Kidney capillary endothelial cell (primary cell): ENCODE measurements at regions not wholly inside any gene's neighbourhood (a gene's known extent, or its start where the extent isn't known, plus 50 kb on each side); places are given as distances from the start of the nearest gene placed in this dataset.

Experiments
- DNase-seq: peaks from one replicate; pipeline ENCODE4 v3.0.0-alpha.2; 2018; ENCODE audit warnings: low spot score

DNA sequence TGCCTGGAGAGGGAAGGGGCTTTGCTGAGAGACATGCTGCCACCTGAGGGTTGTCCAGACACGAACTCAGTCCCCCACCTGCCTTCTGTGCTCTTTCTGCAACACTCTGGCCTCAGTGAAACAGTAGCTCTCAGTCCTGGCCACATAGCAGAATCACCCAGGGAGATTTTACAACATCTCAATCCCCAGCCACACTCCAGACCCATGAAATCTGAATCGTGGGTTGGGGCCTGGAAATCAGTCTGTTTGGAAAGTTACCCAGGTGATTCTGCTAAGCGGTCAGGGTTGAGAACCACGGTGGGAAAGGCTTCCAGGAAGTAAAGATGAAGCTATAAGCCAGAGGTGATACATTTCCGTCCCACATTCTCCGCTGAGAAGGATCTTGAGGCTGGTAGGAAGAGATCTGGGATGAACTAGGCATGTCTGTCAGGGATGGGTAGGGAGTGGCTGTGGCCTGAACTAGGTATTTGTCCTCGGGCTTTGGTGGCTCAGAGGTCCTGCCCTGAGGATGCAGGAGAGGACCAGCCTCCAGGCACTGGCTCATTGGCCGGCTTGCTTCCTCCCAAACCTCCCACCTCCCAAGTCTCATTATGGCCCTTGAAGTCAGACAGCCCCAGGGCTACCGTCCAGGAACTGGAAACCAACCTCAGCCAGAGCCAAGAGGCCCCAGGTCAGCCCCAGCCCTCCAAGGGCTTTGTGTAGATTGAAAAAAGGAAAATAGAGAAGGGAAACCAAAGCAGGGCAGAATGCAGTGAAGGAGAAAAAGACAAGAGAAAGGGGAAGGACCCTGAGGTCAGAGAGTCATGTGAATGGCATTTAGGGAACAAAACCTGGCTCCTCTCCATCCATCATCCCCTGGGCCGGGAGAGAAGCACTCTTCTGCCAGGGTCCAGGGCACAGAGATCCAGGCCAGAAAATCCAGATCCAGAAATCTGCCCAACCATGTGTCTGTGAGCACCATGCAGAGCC is 119.6 kb downstream of the ZFP36L2 start:
- no peak for DNase-seq

DNA sequence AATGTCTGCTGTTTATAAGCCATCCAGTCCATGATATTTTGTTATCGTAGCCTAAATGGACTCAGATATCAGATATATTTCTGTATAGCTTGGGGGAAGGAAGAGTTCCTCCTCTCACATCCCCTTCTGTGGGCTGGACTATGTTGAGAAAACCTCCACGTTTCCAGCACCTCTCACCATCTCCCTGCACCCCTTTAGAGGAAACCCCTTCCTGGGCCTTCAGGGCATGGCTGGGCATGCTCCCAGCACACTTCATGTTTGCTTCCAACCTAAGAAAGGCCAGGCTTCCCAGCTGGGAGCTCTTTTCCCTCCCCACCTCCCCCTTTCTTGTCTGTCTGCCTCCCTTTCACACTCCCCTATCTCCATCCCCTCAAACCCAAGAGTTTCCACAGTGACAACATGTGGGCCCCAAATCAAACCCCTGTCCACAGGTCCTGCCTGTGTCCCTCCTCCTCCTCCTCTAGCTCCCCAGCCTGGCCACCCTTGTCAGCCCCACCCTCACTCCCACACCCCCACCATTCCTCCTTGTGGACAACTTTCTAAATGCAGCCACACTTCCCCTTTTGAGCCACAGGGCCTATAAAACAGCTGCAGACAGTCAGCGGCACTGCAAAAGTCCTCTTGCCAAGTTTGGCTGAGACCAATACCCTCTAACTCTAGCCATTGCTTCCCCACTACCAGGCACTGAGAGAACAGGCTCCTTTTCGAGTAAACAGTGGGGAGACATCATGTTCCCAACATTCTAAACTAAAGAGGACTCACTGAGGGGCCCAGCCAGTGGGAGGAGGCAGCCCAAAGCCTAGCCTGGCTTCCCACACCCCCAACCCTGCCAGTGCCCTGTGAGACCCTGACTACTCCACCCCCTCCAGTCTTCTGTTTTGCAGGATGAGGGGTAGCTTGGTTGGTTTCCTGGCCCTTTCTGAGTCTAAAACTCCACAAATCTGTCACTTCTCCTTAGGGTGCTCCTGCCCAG is 120.5 kb downstream of the ZFP36L2 start:
- DNase-seq, result no peak

DNA sequence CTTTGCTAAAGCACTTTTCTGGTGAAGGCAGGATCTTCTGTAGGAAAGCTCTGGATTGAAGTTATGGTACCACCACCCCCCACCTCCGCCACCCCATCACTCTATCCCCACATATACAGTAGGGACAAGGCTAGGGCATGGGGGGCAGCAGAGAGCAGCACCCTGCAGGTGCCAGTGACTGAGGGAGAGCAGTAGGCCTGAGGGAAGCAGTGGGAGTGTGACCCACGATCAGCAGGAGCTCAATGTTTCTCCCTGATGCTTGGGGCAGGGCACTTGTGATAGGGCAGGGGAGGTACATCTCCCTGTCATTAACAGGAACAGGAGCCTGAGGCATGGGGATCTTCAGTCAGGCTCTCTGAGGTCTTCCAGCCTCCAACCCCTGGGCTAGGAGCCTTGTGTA is 121.6 kb downstream of the ZFP36L2 start:
- no peak for DNase-seq

DNA sequence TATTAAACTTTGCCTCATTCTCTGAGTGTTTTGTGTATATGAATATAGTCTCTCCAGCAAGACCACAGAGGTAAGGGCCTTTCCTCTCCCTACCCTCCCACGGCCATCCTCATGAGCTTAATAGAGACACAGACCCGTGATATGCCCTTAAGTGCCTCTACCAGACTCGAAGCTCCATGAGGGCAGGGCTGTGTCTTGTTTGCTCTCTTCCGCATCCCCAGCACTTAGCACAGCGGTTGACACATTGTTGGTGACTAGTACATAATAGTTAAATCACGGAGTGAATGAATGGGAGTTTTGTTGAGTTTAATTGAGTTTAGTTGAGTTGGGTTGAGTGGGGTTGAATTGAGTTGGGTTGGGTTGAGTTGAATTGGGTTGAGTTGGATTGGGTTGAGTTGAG is 122.3 kb downstream of the ZFP36L2 start:
- DNase-seq, result no peak

DNA sequence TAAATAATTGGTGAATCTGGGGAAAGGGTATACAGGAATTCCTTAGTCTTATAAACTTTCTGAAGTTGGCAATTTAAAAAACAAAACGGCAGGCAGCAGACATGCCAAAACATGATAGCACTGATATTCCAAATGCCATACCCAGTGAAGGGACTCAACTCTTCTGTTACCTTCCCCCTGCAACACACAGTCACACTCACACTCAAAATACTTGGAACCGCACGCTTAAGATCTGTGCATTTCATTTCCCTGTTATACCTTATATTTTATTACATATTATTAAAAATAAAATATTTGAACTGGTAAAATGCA is 123.4 kb downstream of the ZFP36L2 start:
- DNase-seq, result no peak

DNA sequence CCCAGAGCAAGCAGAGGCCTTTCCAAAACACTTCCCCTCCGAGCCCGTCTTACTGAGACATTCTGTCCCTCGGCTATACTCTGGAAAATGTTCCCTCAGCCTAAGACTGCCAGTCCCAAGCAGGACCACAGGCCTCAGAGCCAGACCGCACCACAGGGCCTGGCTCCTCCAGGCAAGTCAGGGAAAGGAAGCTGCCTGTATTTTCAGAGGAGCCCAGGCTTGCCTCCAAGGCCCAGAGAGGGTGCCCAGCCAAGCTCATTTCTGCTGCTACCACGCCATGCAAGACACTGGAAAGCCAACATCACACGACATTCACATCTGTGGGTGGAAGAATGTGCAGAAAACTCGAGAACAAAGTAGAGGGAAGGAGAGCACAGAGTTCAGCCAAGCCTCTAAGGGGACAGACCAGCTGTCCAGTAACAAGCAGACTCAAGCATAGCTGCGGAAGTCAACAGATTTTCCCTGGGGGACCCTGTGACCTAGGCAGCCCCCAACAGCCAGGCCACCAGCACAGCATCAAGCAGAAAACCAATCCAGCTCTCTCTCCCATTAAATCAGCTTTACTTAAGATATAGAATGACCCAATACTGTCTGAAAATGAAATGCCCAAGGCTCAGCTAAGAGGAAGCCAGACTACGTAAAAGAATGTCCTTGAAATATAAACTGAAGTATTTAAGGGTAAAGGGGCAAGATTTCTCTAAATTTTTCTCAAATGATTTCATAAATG is 123.9 kb downstream of the ZFP36L2 start:
- no peak for DNase-seq

DNA sequence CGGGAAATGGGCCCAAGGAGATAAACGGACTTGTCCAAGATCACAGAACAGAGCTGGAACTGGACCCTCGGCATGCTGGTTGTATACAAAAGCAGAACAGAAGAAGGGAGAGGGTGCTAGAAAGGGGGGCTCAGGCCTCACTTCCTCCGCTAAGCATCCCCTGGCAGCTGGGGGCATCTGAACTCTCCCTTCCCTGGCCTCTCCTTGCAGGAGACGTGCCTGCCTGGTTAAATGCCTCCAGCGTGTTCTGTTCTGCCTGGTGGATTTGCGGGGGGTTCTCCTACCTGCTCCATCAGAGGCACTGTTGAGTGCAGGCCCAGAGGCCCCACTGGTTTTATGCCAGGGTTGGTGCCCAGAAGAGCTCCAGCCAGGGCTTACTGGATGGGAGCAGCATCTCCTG is 124.7 kb downstream of the ZFP36L2 start:
- DNase-seq, result no peak

DNA sequence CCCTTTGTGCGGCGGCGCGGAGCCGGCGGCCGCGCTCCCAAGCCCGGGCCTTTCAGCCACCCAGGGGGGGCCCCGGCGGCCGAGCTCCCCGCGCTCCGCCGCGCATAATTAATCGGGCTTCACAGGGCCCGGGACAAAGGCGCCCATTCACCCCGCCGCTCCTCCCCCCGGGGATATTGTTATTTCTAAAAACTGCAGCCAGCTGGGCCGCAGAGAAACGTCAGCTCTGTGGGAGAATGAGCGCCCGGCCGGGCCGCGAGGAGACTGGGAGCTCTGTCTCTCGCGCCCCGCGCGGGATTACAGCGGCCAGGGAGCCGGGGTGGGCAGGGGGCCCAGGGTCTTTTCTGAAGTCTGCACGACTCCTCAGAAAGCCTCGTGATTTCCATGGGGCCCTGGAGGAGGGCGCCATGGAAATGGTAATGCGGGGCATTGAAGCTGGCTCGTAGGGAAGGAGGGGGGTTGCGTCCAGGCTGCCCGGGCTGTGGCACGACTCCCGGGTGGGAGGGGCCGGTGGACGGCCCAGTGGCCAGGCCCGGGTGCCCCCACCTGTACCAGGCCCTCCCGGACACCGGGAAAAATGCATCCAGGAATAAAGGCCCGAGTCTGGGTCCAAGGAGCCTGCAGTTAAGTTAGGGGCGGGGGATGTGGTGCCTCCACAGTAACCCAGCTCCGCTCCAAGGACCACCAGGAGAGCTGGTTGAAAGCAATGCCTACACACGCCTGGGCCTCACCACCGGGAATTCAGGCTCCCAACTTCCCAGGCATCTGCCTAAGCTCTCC is 125.3 kb downstream of the ZFP36L2 start:
- no peak for DNase-seq

DNA sequence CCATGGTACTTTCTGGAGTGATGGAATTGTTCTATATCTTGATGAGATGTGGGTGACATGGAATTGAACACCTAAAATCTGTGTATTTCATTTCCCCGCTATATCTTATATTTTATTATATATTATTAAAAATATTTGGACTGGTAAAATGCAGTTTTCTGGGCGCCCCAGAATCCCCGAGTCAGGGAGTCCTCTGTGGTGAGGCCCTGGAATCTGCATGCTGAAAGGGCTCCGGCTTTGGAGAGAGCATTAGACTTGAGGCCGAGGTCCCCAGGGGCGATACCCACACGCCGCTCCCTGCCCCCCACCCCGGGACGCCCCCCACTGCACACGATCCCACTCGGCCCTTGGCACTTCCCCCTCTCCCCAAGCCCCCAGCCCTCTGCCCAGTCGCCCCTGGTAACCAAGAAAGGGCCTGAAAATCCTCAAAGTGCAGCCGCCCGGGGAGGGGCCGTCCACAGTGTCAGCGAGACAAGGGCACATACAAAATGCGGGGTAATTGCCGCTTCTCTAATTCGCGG is 126.0 kb downstream of the ZFP36L2 start:
- no peak for DNase-seq

DNA sequence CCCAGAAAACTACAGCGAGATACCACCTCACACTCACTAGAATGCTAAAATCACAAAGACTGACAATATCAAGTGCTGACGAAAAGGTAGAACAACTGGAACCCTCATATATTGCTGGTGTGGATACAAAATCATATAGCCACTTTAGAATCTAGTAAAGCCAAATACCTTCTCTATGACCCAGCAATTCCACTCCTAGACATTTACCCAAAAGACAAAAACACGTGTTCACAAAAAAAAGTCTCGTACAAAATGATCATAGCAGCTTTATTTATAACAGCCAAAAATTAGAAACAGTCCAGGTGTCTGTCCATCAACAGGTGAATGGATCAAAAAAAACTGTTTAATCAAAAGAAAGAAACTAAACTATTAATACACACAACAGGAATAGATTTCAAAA is 126.6 kb downstream of the ZFP36L2 start:
- DNase-seq, result no peak

DNA sequence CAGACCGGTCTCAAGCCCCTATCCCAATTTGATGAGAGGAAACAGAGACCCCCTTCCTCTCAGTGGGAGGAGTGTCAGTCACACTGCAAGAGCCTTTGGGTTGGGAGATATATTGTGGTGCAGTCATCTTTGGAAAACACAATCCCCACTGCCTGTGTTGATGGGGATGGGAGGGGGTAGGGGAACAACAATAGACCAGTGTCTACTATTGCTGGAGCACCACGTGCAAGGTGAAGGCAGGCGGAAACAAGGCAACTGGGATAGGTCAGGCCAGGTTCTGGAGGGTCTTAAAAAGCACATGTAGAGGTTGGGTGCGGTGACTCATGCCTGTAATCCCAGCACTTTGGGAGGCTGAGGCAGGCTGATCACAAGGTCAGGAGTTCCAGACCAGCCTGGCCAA is 127.9 kb downstream of the ZFP36L2 start:
- DNase-seq, result no peak

DNA sequence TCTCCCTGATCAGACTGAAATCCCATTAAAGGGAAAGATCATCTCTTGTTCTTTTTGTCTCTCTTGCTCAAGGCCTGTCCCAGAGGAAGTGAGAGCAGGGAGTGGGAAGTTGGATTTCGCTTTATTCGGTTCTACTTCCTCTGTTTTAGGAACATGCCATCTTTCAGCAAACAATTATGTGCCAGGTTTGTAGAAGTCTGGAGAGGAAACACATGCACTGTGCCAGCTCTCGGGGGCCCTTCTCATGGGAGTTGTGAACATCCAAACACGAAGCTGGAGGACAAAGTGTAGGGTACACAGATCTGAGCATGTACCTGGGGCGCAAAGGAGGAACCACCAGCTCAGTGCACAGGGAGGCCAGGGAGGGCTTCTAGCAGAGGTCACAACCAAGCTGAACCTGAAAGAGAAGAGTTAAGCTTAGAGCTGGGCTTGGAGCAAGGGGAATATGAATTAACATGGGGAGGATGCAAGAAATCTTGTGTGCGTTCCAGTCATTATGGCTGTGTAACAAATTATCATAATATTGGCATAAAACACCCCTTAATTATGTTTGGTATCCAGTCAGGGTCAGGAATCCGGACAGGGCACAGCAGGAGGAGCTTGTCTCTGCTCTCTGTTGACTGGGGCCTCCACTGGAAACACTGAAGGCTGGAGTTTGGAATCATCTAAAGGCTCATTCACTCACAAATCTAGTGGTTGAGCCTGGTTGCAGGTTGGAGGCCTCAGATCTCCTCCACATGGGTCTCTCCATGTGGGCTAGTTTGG is 128.6 kb downstream of the ZFP36L2 start:
- DNase-seq, result no peak

DNA sequence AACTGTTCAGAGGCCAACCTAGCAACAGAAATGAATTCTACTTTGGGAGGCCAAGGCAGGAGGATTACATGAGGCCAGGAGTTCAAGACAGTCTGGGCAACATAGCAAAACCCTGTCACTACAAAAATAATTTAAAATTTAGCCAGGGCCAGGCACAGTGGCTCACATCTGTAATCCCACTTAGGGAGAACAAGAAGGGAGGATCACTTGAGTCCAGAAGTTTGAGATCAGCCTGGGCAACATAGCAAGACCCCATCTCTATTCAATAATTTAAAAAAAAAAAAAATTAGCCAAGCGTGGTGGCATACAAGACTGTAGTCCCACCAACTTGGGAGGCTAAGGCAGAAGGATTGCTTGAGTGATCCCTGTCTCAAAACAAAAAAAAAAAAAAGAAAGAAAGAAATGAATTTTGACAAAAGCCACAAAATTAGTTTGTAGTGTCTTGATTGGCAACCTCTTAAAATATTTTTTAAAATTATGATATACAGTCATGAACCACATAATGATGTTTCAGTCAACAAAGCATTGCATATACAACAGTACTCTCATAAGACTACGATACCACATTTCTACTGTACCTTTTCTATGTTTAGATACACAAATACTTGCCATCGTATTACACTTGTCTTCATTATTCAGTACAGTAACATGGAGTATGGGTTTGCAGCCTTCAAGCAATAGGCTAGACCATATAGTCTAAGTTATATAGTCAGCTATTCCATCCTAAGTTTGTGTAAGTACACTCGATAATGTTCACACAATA is 130.7 kb downstream of the ZFP36L2 start:
- no peak for DNase-seq

DNA sequence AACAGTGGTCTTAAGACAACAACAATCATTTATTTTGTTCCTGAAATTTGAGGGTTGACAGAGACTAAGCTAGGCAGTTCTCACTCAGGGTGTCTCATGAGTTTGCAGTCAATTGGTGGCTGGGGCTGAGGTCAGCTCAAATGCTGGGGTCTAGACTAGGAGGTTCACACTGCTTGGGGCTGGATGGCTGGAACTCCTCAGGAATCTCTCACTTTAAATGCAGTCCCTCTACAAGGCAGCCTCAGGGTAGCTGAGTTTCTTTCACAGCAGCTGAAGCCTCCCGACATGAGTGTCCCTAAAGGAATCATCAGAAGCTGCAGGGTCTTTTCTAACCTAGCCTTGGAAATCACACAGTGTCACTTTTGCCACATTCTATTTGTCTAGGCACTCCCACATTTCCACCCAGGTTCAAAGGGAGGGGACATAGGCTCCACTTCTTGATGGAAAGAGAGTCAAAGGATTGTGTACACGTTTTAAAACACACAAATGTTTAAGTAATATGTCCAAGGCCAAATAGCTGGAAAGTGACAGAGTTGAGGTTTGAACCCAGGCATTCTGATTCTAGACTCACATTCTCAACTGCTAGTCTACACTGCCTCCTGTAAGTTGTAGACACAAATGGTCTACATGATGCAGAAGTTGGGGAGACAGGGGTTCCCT is 133.8 kb downstream of the ZFP36L2 start:
- no peak for DNase-seq

DNA sequence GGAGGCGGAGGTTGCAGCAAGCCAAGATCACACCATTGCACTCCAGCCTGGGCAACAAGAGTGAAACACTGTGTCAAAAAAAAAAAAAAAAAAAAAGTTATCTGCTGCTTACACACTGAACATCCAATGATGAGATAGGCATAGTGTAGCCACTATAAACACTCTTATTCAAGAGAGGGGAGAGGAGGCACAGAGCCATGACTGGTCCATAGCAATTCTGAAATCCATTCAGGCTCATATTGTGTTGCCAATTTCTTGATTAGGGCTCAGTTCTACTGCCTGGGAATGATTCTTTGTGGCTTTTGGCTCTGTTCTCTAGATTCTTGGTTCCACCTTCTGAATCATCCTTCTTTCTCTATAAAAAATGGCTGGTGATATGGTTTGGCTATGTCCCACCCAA is 136.1 kb downstream of the ZFP36L2 start:
- DNase-seq, result no peak

DNA sequence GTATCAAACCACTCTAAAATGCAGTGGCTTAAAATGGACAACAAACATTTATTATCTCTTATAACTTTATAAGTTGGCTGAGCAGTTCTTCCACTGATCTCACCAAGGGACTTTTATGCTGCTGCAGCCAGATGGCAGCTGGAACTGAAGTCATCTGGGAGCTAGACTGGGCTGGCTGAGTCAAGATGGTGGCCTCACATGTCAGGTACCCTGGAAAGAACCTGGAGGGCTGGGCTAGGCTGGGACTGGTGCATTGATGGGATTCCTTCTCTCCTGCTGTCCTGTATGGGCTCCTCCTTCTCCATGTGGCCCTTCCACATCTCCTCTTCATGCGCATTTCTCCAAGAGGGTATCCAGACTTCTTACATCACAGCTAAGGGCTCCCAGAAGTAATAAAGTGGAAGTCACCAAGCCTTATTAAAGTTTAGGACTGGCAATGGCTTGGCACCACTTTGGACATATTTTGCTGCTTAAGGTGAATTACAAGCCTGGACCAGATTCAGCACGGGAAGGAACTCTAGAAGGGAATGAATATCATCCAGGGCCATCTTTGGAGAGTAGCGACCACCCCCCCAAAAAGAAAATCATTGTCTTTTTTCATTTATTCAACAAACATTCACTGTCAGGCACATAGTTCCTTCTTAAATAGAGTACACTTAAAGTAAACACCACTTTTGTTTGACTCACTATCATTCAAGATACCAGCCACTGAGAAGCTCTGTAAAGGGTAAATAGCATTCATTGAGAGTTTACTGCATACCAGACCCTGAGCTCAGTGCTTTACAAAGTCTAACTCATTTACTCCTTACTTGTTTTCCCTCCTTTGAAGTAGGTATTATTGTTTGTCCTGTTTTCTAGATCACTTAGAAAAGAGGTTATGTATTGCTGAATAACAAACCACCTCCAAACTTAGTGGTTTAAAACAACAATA is 138.0 kb downstream of the ZFP36L2 start:
- no peak for DNase-seq

DNA sequence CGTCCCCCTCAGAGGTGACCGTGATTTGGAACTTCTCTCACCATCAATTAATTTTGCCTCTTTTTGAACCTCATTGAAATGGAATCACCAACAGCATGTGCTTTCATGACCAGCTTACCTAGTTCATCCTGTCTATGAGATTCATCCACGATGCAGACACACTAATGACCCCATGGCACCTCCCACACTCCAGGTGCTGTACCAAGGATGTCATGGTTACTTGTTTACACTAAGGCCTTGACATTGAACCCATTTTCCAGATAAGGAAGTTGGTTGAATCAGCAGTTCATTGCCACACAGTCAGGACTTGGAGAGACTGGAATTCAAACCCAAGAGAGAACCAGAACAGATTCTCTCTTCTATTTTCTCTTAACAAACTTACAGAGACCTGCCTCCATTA is 139.0 kb downstream of the ZFP36L2 start:
- DNase-seq, result no peak
